ENCODE measurements at regions not wholly inside any gene's neighbourhood (a gene's known extent, or its start where the extent isn't known, plus 50 kb on each side); places are given as distances from the start of the nearest gene placed in this dataset.

DNA sequence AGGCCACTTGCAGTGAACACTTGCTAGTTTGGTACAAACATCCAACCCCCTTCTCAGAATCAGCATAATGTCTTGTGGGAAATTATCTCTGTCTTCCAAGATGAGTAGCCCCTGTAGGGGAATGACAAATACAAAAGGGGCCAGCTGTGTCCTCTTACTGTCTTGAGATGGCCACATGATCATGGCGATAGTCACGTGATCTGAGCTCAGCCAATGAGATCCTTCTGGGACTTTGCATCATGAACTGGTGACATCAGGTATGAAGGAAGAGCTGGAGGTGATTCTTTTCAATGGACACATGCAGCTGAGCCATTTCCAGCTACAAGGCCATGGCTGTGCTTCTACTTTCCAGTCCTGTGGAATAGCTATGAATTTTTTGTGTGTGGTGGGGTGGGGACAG, 206.3 kb downstream of the IRX1 start:
- TF ChIP-seq, protein P1, sequence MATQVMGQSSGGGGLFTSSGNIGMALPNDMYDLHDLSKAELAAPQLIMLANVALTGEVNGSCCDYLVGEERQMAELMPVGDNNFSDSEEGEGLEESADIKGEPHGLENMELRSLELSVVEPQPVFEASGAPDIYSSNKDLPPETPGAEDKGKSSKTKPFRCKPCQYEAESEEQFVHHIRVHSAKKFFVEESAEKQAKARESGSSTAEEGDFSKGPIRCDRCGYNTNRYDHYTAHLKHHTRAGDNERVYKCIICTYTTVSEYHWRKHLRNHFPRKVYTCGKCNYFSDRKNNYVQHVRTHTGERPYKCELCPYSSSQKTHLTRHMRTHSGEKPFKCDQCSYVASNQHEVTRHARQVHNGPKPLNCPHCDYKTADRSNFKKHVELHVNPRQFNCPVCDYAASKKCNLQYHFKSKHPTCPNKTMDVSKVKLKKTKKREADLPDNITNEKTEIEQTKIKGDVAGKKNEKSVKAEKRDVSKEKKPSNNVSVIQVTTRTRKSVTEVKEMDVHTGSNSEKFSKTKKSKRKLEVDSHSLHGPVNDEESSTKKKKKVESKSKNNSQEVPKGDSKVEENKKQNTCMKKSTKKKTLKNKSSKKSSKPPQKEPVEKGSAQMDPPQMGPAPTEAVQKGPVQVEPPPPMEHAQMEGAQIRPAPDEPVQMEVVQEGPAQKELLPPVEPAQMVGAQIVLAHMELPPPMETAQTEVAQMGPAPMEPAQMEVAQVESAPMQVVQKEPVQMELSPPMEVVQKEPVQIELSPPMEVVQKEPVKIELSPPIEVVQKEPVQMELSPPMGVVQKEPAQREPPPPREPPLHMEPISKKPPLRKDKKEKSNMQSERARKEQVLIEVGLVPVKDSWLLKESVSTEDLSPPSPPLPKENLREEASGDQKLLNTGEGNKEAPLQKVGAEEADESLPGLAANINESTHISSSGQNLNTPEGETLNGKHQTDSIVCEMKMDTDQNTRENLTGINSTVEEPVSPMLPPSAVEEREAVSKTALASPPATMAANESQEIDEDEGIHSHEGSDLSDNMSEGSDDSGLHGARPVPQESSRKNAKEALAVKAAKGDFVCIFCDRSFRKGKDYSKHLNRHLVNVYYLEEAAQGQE (IDR thresholded peaks at IDR 0.05; ENCODE audit: insufficient read depth in 1 of 2, low read depth in 2 of 2, low read length in 2 of 2), result no peak
- TF ChIP-seq POLR2AphosphoS5 (IDR thresholded peaks at IDR 0.05; ENCODE audit: low read depth, low read length) (no peak), SIN3A (IDR thresholded peaks at IDR 0.05; ENCODE audit: borderline replicate concordance, insufficient read depth, low read length) (no peak), TAF1 (IDR thresholded peaks at IDR 0.05; ENCODE audit: borderline replicate concordance, insufficient read depth, low read length) (no peak)

Data from PFSK-1 (cell line).